Neural progenitor cell (in vitro differentiated cells): ENCODE measurements at regions not wholly inside any gene's neighbourhood (a gene's known extent, or its start where the extent isn't known, plus 50 kb on each side); places are given as distances from the start of the nearest gene placed in this dataset.
"Not testable (repeated sequence)": the region's sequence is repeated elsewhere in the genome, so short reads cannot be mapped to it uniquely, and the experiment has no call there.

Experiments
- DNase-seq: peaks from one replicate; pipeline ENCODE4 v3.0.0-alpha.2; 2016; ENCODE audit warnings: low spot score
- H2AFZ ChIP-seq: fragments of 200-600 bp; sonication (generic); replicated peaks from 2 replicates; pipeline ENCODE4 v1.6.1; 2016; ENCODE audit warnings: antibody characterized with exemption
- H3F3A ChIP-seq: fragments of 200-600 bp; sonication (generic); 2 replicates; pipeline ENCODE4 v1.6.1; 2016; ENCODE audit warnings: antibody characterized with exemption, low read depth
- H3K27ac ChIP-seq: fragments of 200-600 bp; sonication (generic); 2 replicates; pipeline ENCODE4 v1.5.1; 2016; ENCODE audit warnings: mild to moderate bottlenecking
- H3K27me3 ChIP-seq: fragments of 200-600 bp; sonication (generic); 2 replicates; pipeline ENCODE4 v1.6.1; 2016; ENCODE audit warnings: mild to moderate bottlenecking, moderate library complexity
- H3K36me3 ChIP-seq: fragments of 200-600 bp; sonication (generic); 2 replicates; pipeline ENCODE4 v1.5.1; 2016
- H3K4me1 ChIP-seq: fragments of 200-600 bp; sonication (generic); 2 replicates; pipeline ENCODE4 v1.6.1; 2016; ENCODE audit warnings: mixed run types
- H3K4me2 ChIP-seq: fragments of 200-600 bp; sonication (generic); 2 replicates; pipeline ENCODE4 v1.6.1; 2016
- H3K4me3 ChIP-seq: fragments of 200-600 bp; sonication (generic); 2 replicates; pipeline ENCODE4 v1.5.1; 2016
- H3K79me2 ChIP-seq: fragments of 200-600 bp; sonication (generic); 2 replicates; pipeline ENCODE4 v1.6.1; 2016; ENCODE audit warnings: low read depth
- H3K9ac ChIP-seq: fragments of 200-600 bp; sonication (generic); 2 replicates; pipeline ENCODE4 v1.6.1; 2016
- H3K9me3 ChIP-seq: fragments of 200-600 bp; sonication (generic); 2 replicates; pipeline ENCODE4 v1.5.1; 2016; ENCODE audit warnings: low read depth
- H4K20me1 ChIP-seq: fragments of 200-600 bp; sonication (generic); 2 replicates; pipeline ENCODE4 v1.6.1; 2016; ENCODE audit warnings: low read depth
- H3K27ac Mint-ChIP-seq: 3 replicates; pipeline ENCODE4 v1.8.0; 2021; ENCODE audit warnings: mixed read lengths
- H3K27me3 Mint-ChIP-seq: 2 replicates; pipeline ENCODE4 v1.8.0; 2022; ENCODE audit warnings: low read depth, mild to moderate bottlenecking, inconsistent platforms, moderate library complexity, mixed read lengths; ENCODE audit not compliant: insufficient read depth
- H3K36me3 Mint-ChIP-seq: 3 replicates; pipeline ENCODE4 v1.8.0; 2021; ENCODE audit warnings: mixed read lengths
- H3K4me1 Mint-ChIP-seq: 3 replicates; pipeline ENCODE4 v1.8.0; 2021; ENCODE audit warnings: mixed read lengths
- H3K4me3 Mint-ChIP-seq: 3 replicates; pipeline ENCODE4 v1.8.0; 2021; ENCODE audit warnings: mild to moderate bottlenecking, moderate library complexity, mixed read lengths
- H3K9me3 Mint-ChIP-seq: 3 replicates; pipeline ENCODE4 v1.8.0; 2020; ENCODE audit warnings: mixed read lengths
- EZH2 ChIP-seq: fragments of 200-600 bp; sonication (generic); IDR thresholded peaks from 2 replicates; pipeline ENCODE4 v1.6.1; 2017; ENCODE audit warnings: antibody characterized with exemption, mild to moderate bottlenecking, moderate library complexity
- EZH2phosphoT487 ChIP-seq: fragments of 200-600 bp; sonication (generic); IDR thresholded peaks from 2 replicates; pipeline ENCODE4 v1.6.1; 2017; ENCODE audit warnings: antibody characterized with exemption
- TF ChIP-seq, protein P1 (sequence below): fragments of 200-600 bp; sonication (generic); IDR thresholded peaks from 2 replicates; pipeline ENCODE4 v1.5.1; 2017; ENCODE audit warnings: antibody characterized with exemption, mild to moderate bottlenecking

DNA sequence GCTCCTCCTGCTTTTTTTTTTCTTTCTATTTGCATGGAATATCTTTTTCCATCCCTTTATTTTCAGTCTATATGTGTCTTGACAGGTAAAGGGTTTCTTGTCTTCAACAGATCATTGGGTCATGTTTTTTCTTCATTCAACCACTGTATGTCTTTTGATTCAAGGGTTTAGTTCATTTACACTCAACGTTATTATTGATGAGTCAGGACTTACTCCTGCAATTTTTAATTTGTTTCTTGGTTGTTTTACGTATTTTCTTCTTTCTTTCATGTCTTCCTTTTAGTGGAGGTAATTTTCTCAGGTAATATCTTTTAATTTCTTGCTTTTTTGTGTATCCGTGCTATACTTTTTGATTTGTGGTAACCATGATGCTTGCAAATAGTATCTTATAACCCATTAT lies 429.1 kb upstream of the HTR1E start:
- Histone ChIP-seq H3K9ac (no peak overlapping the region), H3K36me3 (no peaks in the 10 kb centered on the region), H3K79me2 (no peaks in the 10 kb centered on the region), H3K4me1 (peaks cover 9% of the 10 kb centered on the region), H3F3A (no peaks in the 10 kb centered on the region), H3K27me3 (no peaks in the 10 kb centered on the region), H4K20me1 (no peaks in the 10 kb centered on the region), H2AFZ (no peak overlapping the region), H3K9me3 (no peaks in the 10 kb centered on the region), H3K4me3 (no peak overlapping the region), H3K27ac (no peak overlapping the region), H3K4me2 (no peak overlapping the region)
- no peak overlapping the region for H3K4me3 Mint-ChIP-seq
- H3K9me3 Mint-ChIP-seq: peaks cover 8% of the 10 kb centered on the region
- no peak overlapping the region for H3K27ac Mint-ChIP-seq
- peaks cover 3% of the 10 kb centered on the region for H3K27me3 Mint-ChIP-seq
- peaks cover 13% of the 10 kb centered on the region for H3K4me1 Mint-ChIP-seq
- no peak for TF ChIP-seq EZH2
- TF ChIP-seq, protein P1, sequence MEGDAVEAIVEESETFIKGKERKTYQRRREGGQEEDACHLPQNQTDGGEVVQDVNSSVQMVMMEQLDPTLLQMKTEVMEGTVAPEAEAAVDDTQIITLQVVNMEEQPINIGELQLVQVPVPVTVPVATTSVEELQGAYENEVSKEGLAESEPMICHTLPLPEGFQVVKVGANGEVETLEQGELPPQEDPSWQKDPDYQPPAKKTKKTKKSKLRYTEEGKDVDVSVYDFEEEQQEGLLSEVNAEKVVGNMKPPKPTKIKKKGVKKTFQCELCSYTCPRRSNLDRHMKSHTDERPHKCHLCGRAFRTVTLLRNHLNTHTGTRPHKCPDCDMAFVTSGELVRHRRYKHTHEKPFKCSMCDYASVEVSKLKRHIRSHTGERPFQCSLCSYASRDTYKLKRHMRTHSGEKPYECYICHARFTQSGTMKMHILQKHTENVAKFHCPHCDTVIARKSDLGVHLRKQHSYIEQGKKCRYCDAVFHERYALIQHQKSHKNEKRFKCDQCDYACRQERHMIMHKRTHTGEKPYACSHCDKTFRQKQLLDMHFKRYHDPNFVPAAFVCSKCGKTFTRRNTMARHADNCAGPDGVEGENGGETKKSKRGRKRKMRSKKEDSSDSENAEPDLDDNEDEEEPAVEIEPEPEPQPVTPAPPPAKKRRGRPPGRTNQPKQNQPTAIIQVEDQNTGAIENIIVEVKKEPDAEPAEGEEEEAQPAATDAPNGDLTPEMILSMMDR: no peak
- TF ChIP-seq EZH2phosphoT487: no peak
- H3K36me3 Mint-ChIP-seq: peaks cover 2% of the 10 kb centered on the region
- no peak for DNase-seq

DNA sequence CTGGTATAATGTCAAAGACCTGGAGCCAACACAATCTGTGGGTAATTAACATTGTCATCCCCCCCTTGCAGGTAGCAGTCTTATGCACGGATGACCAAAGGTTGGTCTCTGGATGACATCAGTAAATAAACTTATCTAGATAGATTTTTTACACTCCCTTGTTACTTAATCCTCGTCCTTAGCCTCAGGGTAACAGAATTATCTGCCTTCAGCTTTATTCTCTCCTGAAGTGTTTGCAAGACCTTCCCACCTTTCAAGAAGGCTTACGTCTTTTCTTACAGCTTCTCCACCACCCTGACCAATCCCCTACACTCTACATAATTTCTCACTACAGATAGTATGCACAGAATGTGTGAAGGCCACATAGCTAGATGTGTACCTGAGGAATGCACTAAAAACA lies 434.8 kb upstream of the HTR1E start:
- Mint-ChIP-seq H3K27me3 (peaks cover 3% of the 10 kb centered on the region), H3K4me3 (no peak overlapping the region)

DNA sequence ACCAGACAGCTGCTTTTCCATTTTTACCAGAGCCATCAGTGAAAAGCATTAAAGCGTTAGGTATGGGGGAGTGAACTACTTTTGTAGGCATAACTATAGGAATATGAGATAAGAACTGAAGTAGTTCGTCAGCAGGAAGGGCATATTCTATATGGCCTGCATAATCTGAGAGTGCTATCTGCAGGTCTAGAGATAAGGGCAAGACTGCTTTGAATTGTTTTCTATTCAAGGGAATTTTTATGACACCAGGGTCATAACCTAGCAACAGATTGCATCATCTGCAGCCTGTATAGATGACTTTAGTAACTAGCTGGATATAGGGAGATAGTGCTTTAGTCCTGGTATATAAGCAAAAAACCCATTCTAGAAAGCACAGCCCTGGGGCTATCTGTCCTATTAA lies 437.3 kb upstream of the HTR1E start:
- no peaks in the 10 kb centered on the region for H3K27me3 ChIP-seq
- peaks cover 15% of the 10 kb centered on the region for H3K9me3 Mint-ChIP-seq
- no peak overlapping the region for H3K4me2 ChIP-seq
- H3K27me3 Mint-ChIP-seq: peaks cover 7% of the 10 kb centered on the region
- H3K9me3 ChIP-seq: no peaks in the 10 kb centered on the region
- no peak overlapping the region for H3K27ac ChIP-seq
- TF ChIP-seq EZH2 (no peak), EZH2phosphoT487 (no peak)
- TF ChIP-seq, protein P1: no peak
- H4K20me1 ChIP-seq: no peaks in the 10 kb centered on the region
- H3K36me3 Mint-ChIP-seq: peaks cover 3% of the 10 kb centered on the region
- no peak overlapping the region for H3K27ac Mint-ChIP-seq
- H2AFZ ChIP-seq: no peak overlapping the region
- H3K4me3 Mint-ChIP-seq: no peak overlapping the region
- no peak for DNase-seq
- H3K9ac ChIP-seq: no peak overlapping the region
- H3K4me3 ChIP-seq: no peak overlapping the region
- no peaks in the 10 kb centered on the region for H3K79me2 ChIP-seq
- H3K4me1 ChIP-seq: no peaks in the 10 kb centered on the region
- H3F3A ChIP-seq: no peaks in the 10 kb centered on the region
- no peaks in the 10 kb centered on the region for H3K36me3 ChIP-seq
- H3K4me1 Mint-ChIP-seq: no peaks in the 10 kb centered on the region

More for the DNA sequence above, 434.8 kb upstream of the HTR1E start:
- H3K36me3 ChIP-seq: no peaks in the 10 kb centered on the region
- TF ChIP-seq, protein P1: no peak
- TF ChIP-seq EZH2 (no peak), EZH2phosphoT487 (no peak)
- Mint-ChIP-seq H3K27ac (no peak overlapping the region), H3K36me3 (peaks cover 5% of the 10 kb centered on the region), H3K9me3 (peaks cover 16% of the 10 kb centered on the region), H3K4me1 (no peaks in the 10 kb centered on the region)
- no peaks in the 10 kb centered on the region for H4K20me1 ChIP-seq
- no peak overlapping the region for H3K9ac ChIP-seq
- DNase-seq: no peak
- H3K4me2 ChIP-seq: no peak overlapping the region
- no peaks in the 10 kb centered on the region for H3K9me3 ChIP-seq
- no peaks in the 10 kb centered on the region for H3F3A ChIP-seq
- H3K4me3 ChIP-seq: no peak overlapping the region
- no peaks in the 10 kb centered on the region for H3K4me1 ChIP-seq
- no peak overlapping the region for H3K27ac ChIP-seq
- H3K27me3 ChIP-seq: no peaks in the 10 kb centered on the region
- H2AFZ ChIP-seq: no peak overlapping the region
- no peaks in the 10 kb centered on the region for H3K79me2 ChIP-seq

DNA sequence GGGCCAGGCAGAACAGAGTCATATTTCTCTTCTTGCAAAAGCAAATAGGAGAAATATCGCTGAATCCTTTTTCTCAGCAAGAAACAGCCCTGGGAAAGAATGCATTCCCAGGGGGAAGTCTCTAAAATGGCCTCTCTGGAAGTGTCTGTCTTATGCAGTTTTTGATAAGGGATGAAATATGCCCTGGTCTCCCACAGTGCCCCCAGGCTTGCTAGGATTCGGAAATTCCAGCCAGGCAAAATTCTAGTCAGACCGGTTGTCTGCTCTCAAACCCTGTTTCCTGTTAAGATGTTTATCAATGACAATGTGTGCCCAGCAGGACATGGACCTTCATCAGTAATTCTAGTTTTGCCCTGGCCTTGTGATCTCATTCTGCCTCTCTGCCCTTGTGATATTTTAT lies 448.3 kb upstream of the HTR1E start:
- not testable (repeated sequence) for H3K4me2 ChIP-seq, H3K27me3 Mint-ChIP-seq, H3K36me3 Mint-ChIP-seq, H3K4me3 Mint-ChIP-seq, H3K9me3 ChIP-seq, H3K4me1 ChIP-seq, H3K27ac ChIP-seq, DNase-seq, H3F3A ChIP-seq, H3K4me3 ChIP-seq, H4K20me1 ChIP-seq, H3K4me1 Mint-ChIP-seq, H3K36me3 ChIP-seq, H2AFZ ChIP-seq, H3K27me3 ChIP-seq, H3K79me2 ChIP-seq, H3K9ac ChIP-seq, H3K27ac Mint-ChIP-seq
- H3K9me3 Mint-ChIP-seq: peaks cover 33% of the 10 kb centered on the region
